ENCODE measurements at regions not wholly inside any gene's neighbourhood (a gene's known extent, or its start where the extent isn't known, plus 50 kb on each side); places are given as distances from the start of the nearest gene placed in this dataset.
"Not testable (repeated sequence)": the region's sequence is repeated elsewhere in the genome, so short reads cannot be mapped to it uniquely, and the experiment has no call there.

GRCh38 chr1:239976130-239976968 lies 115.3 kb upstream of the FMN2 start:
- Mint-ChIP-seq H3K27ac (no peak overlapping the region), H3K27me3 (no peaks in the 10 kb centered on the region), H3K4me3 (no peak overlapping the region), H3K9me3 (peaks cover 21% of the 10 kb centered on the region), H3K4me1 (ENCODE audit: low read depth) (no peaks in the 10 kb centered on the region), H3K36me3 (ENCODE audit: low read depth) (no peaks in the 10 kb centered on the region)
- peak; percentile 42 for DNase-seq

GRCh38 chr1:239977416-239977815 lies 114.3 kb upstream of the FMN2 start:
- no peak for DNase-seq
- Mint-ChIP-seq H3K27me3 (no peaks in the 10 kb centered on the region), H3K9me3 (peaks cover 23% of the 10 kb centered on the region), H3K4me3 (no peak overlapping the region), H3K27ac (no peak overlapping the region), H3K36me3 (ENCODE audit: low read depth) (no peaks in the 10 kb centered on the region), H3K4me1 (ENCODE audit: low read depth) (no peaks in the 10 kb centered on the region)

- Mint-ChIP-seq H3K4me3 (no peak overlapping the region), H3K27ac (no peak overlapping the region), H3K9me3 (peaks cover 39% of the 10 kb centered on the region), H3K4me1 (ENCODE audit: low read depth) (no peaks in the 10 kb centered on the region), H3K36me3 (ENCODE audit: low read depth) (no peaks in the 10 kb centered on the region), H3K27me3 (no peaks in the 10 kb centered on the region)
- no peak for DNase-seq
Measured at GRCh38 chr1:239979456-239979855, 112.2 kb upstream of the FMN2 start.

- Mint-ChIP-seq H3K4me3 (no peak overlapping the region), H3K27me3 (no peaks in the 10 kb centered on the region), H3K9me3 (peaks cover 58% of the 10 kb centered on the region), H3K4me1 (ENCODE audit: low read depth) (no peaks in the 10 kb centered on the region), H3K27ac (no peak overlapping the region), H3K36me3 (ENCODE audit: low read depth) (no peaks in the 10 kb centered on the region)
- DNase-seq, result no peak
Measured at GRCh38 chr1:239982762-239983161, 108.9 kb upstream of the FMN2 start.

- peaks cover 45% of the 10 kb centered on the region for H3K9me3 Mint-ChIP-seq
Measured at GRCh38 chr1:239985044-239985443, 106.6 kb upstream of the FMN2 start.

GRCh38 chr1:239987103-239987745 lies 104.5 kb upstream of the FMN2 start:
- peaks cover 37% of the 10 kb centered on the region for H3K9me3 Mint-ChIP-seq
- no peak for DNase-seq

More at GRCh38 chr1:239985044-239985443, 106.6 kb upstream of the FMN2 start:
- H3K27me3 Mint-ChIP-seq, result peaks cover under 1% of the 10 kb centered on the region
- DNase-seq, result no peak
- no peak overlapping the region for H3K4me3 Mint-ChIP-seq
- H3K27ac Mint-ChIP-seq, result no peak overlapping the region
- H3K4me1 Mint-ChIP-seq (ENCODE audit: low read depth), result no peaks in the 10 kb centered on the region
- no peaks in the 10 kb centered on the region for H3K36me3 Mint-ChIP-seq (ENCODE audit: low read depth)

GRCh38 chr1:239989990-239990389 lies 101.7 kb upstream of the FMN2 start:
- H3K27ac Mint-ChIP-seq, result no peak overlapping the region
- no peaks in the 10 kb centered on the region for H3K36me3 Mint-ChIP-seq (ENCODE audit: low read depth)
- H3K4me1 Mint-ChIP-seq (ENCODE audit: low read depth), result no peaks in the 10 kb centered on the region
- H3K4me3 Mint-ChIP-seq, result no peak overlapping the region
- peaks cover 32% of the 10 kb centered on the region for H3K27me3 Mint-ChIP-seq
- peaks cover 14% of the 10 kb centered on the region for H3K9me3 Mint-ChIP-seq
- DNase-seq, result no peak

More at GRCh38 chr1:239987103-239987745, 104.5 kb upstream of the FMN2 start:
- no peak overlapping the region for H3K4me3 Mint-ChIP-seq
- no peaks in the 10 kb centered on the region for H3K4me1 Mint-ChIP-seq (ENCODE audit: low read depth)
- no peak overlapping the region for H3K27ac Mint-ChIP-seq
- H3K27me3 Mint-ChIP-seq, result peaks cover 15% of the 10 kb centered on the region
- no peaks in the 10 kb centered on the region for H3K36me3 Mint-ChIP-seq (ENCODE audit: low read depth)

- not testable (repeated sequence) for H3K9me3 Mint-ChIP-seq; H3K4me3 Mint-ChIP-seq; H3K4me1 Mint-ChIP-seq (ENCODE audit: low read depth); DNase-seq; H3K36me3 Mint-ChIP-seq (ENCODE audit: low read depth); H3K27ac Mint-ChIP-seq
- peaks cover 54% of the 10 kb centered on the region for H3K27me3 Mint-ChIP-seq
Measured at GRCh38 chr1:239992566-239992965, 99.1 kb upstream of the FMN2 start.

- no peak for DNase-seq
- H3K4me3 Mint-ChIP-seq, result no peak overlapping the region
- H3K4me1 Mint-ChIP-seq (ENCODE audit: low read depth), result peaks cover 6% of the 10 kb centered on the region
- no peaks in the 10 kb centered on the region for H3K36me3 Mint-ChIP-seq (ENCODE audit: low read depth)
- no peaks in the 10 kb centered on the region for H3K9me3 Mint-ChIP-seq
- H3K27ac Mint-ChIP-seq, result no peak overlapping the region
- peaks cover 57% of the 10 kb centered on the region for H3K27me3 Mint-ChIP-seq
Measured at GRCh38 chr1:239993366-239993765, 98.3 kb upstream of the FMN2 start.

GRCh38 chr1:239995281-239995680 lies 96.4 kb upstream of the FMN2 start:
- no peak for DNase-seq
- Mint-ChIP-seq H3K27ac (no peak overlapping the region), H3K36me3 (ENCODE audit: low read depth) (no peaks in the 10 kb centered on the region), H3K4me3 (no peak overlapping the region), H3K27me3 (peaks cover 72% of the 10 kb centered on the region), H3K4me1 (ENCODE audit: low read depth) (peaks cover 6% of the 10 kb centered on the region), H3K9me3 (no peaks in the 10 kb centered on the region)

- Mint-ChIP-seq H3K9me3 (no peaks in the 10 kb centered on the region), H3K27me3 (peaks cover 71% of the 10 kb centered on the region), H3K4me3 (no peak overlapping the region), H3K27ac (no peak overlapping the region), H3K36me3 (ENCODE audit: low read depth) (no peaks in the 10 kb centered on the region), H3K4me1 (ENCODE audit: low read depth) (peaks cover 6% of the 10 kb centered on the region)
- no peak for DNase-seq
Measured at GRCh38 chr1:239997160-239997514, 94.5 kb upstream of the FMN2 start.

GRCh38 chr1:239997515-239998311 lies 94.0 kb upstream of the FMN2 start:
- Mint-ChIP-seq H3K36me3 (ENCODE audit: low read depth) (no peaks in the 10 kb centered on the region), H3K27me3 (peaks cover 68% of the 10 kb centered on the region), H3K4me1 (ENCODE audit: low read depth) (peaks cover 6% of the 10 kb centered on the region), H3K4me3 (peak overlapping the region; percentile 35), H3K9me3 (no peaks in the 10 kb centered on the region), H3K27ac (no peak overlapping the region)
- no peak for DNase-seq

- H3K4me1 Mint-ChIP-seq (ENCODE audit: low read depth), result peaks cover 6% of the 10 kb centered on the region
- H3K36me3 Mint-ChIP-seq (ENCODE audit: low read depth), result no peaks in the 10 kb centered on the region
- H3K27ac Mint-ChIP-seq, result no peak overlapping the region
- H3K9me3 Mint-ChIP-seq, result no peaks in the 10 kb centered on the region
- DNase-seq, result no peak
- peak overlapping the region; percentile 35 for H3K4me3 Mint-ChIP-seq
- H3K27me3 Mint-ChIP-seq, result peaks cover 71% of the 10 kb centered on the region
Measured at GRCh38 chr1:239998312-239998649, 93.4 kb upstream of the FMN2 start.

GRCh38 chr1:239999170-239999569 lies 92.5 kb upstream of the FMN2 start:
- H3K27me3 Mint-ChIP-seq, result peaks cover 67% of the 10 kb centered on the region
- H3K27ac Mint-ChIP-seq, result no peak overlapping the region
- H3K36me3 Mint-ChIP-seq (ENCODE audit: low read depth), result no peaks in the 10 kb centered on the region
- H3K4me1 Mint-ChIP-seq (ENCODE audit: low read depth), result peaks cover 6% of the 10 kb centered on the region
- no peak overlapping the region for H3K4me3 Mint-ChIP-seq
- DNase-seq, result no peak
- no peaks in the 10 kb centered on the region for H3K9me3 Mint-ChIP-seq

GRCh38 chr1:240000634-240001033 lies 91.0 kb upstream of the FMN2 start:
- Mint-ChIP-seq H3K27me3 (peaks cover 54% of the 10 kb centered on the region), H3K9me3 (no peaks in the 10 kb centered on the region), H3K4me1 (ENCODE audit: low read depth) (peaks cover 6% of the 10 kb centered on the region), H3K27ac (no peak overlapping the region), H3K36me3 (ENCODE audit: low read depth) (no peaks in the 10 kb centered on the region), H3K4me3 (no peak overlapping the region)
- DNase-seq, result no peak
